Neural progenitor cell (in vitro differentiated cells): ENCODE measurements at regions not wholly inside any gene's neighbourhood (a gene's known extent, or its start where the extent isn't known, plus 50 kb on each side); places are given as distances from the start of the nearest gene placed in this dataset.

Experiments
- DNase-seq: peaks from one replicate; pipeline ENCODE4 v3.0.0-alpha.2; 2016; ENCODE audit warnings: low spot score
- H2AFZ ChIP-seq: fragments of 200-600 bp; sonication (generic); replicated peaks from 2 replicates; pipeline ENCODE4 v1.6.1; 2016; ENCODE audit warnings: antibody characterized with exemption
- H3F3A ChIP-seq: fragments of 200-600 bp; sonication (generic); 2 replicates; pipeline ENCODE4 v1.6.1; 2016; ENCODE audit warnings: antibody characterized with exemption, low read depth
- H3K27ac ChIP-seq: fragments of 200-600 bp; sonication (generic); 2 replicates; pipeline ENCODE4 v1.5.1; 2016; ENCODE audit warnings: mild to moderate bottlenecking
- H3K27me3 ChIP-seq: fragments of 200-600 bp; sonication (generic); 2 replicates; pipeline ENCODE4 v1.6.1; 2016; ENCODE audit warnings: mild to moderate bottlenecking, moderate library complexity
- H3K36me3 ChIP-seq: fragments of 200-600 bp; sonication (generic); 2 replicates; pipeline ENCODE4 v1.5.1; 2016
- H3K4me1 ChIP-seq: fragments of 200-600 bp; sonication (generic); 2 replicates; pipeline ENCODE4 v1.6.1; 2016; ENCODE audit warnings: mixed run types
- H3K4me2 ChIP-seq: fragments of 200-600 bp; sonication (generic); 2 replicates; pipeline ENCODE4 v1.6.1; 2016
- H3K4me3 ChIP-seq: fragments of 200-600 bp; sonication (generic); 2 replicates; pipeline ENCODE4 v1.5.1; 2016
- H3K79me2 ChIP-seq: fragments of 200-600 bp; sonication (generic); 2 replicates; pipeline ENCODE4 v1.6.1; 2016; ENCODE audit warnings: low read depth
- H3K9ac ChIP-seq: fragments of 200-600 bp; sonication (generic); 2 replicates; pipeline ENCODE4 v1.6.1; 2016
- H3K9me3 ChIP-seq: fragments of 200-600 bp; sonication (generic); 2 replicates; pipeline ENCODE4 v1.5.1; 2016; ENCODE audit warnings: low read depth
- H4K20me1 ChIP-seq: fragments of 200-600 bp; sonication (generic); 2 replicates; pipeline ENCODE4 v1.6.1; 2016; ENCODE audit warnings: low read depth
- H3K27ac Mint-ChIP-seq: 3 replicates; pipeline ENCODE4 v1.8.0; 2021; ENCODE audit warnings: mixed read lengths
- H3K27me3 Mint-ChIP-seq: 2 replicates; pipeline ENCODE4 v1.8.0; 2022; ENCODE audit warnings: low read depth, mild to moderate bottlenecking, inconsistent platforms, moderate library complexity, mixed read lengths; ENCODE audit not compliant: insufficient read depth
- H3K36me3 Mint-ChIP-seq: 3 replicates; pipeline ENCODE4 v1.8.0; 2021; ENCODE audit warnings: mixed read lengths
- H3K4me1 Mint-ChIP-seq: 3 replicates; pipeline ENCODE4 v1.8.0; 2021; ENCODE audit warnings: mixed read lengths
- H3K4me3 Mint-ChIP-seq: 3 replicates; pipeline ENCODE4 v1.8.0; 2021; ENCODE audit warnings: mild to moderate bottlenecking, moderate library complexity, mixed read lengths
- H3K9me3 Mint-ChIP-seq: 3 replicates; pipeline ENCODE4 v1.8.0; 2020; ENCODE audit warnings: mixed read lengths
- EZH2 ChIP-seq: fragments of 200-600 bp; sonication (generic); IDR thresholded peaks from 2 replicates; pipeline ENCODE4 v1.6.1; 2017; ENCODE audit warnings: antibody characterized with exemption, mild to moderate bottlenecking, moderate library complexity
- EZH2phosphoT487 ChIP-seq: fragments of 200-600 bp; sonication (generic); IDR thresholded peaks from 2 replicates; pipeline ENCODE4 v1.6.1; 2017; ENCODE audit warnings: antibody characterized with exemption
- TF ChIP-seq, protein P1 (sequence below): fragments of 200-600 bp; sonication (generic); IDR thresholded peaks from 2 replicates; pipeline ENCODE4 v1.5.1; 2017; ENCODE audit warnings: antibody characterized with exemption, mild to moderate bottlenecking

DNA sequence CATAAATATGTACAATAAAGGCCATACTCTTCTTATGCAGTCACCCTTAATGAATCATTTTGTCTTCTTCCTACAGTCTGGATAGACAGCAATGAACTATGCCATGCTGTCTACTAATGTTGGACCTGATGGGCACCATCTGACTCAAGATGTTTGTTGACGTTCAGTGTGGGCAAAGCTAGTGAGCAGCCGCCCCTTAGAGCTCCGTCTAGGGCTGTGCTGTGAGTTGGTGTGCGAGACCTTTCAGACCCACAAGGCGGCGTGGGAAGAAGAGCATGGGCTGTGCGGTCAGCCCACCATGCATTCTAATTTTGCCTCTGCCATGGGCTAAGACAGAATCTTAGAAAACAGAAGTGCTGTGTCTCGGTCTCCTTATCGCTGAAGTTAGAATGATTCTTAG lies 829.4 kb downstream of the QKI start:
- no peak overlapping the region for H3K9ac ChIP-seq
- H3K27ac Mint-ChIP-seq: no peak overlapping the region
- no peaks in the 10 kb centered on the region for H3K36me3 ChIP-seq
- H3F3A ChIP-seq: no peaks in the 10 kb centered on the region
- H2AFZ ChIP-seq: no peak overlapping the region
- H3K4me3 ChIP-seq: no peak overlapping the region
- no peak overlapping the region for H3K4me3 Mint-ChIP-seq
- TF ChIP-seq EZH2phosphoT487: no peak
- no peak for TF ChIP-seq EZH2
- TF ChIP-seq, protein P1, sequence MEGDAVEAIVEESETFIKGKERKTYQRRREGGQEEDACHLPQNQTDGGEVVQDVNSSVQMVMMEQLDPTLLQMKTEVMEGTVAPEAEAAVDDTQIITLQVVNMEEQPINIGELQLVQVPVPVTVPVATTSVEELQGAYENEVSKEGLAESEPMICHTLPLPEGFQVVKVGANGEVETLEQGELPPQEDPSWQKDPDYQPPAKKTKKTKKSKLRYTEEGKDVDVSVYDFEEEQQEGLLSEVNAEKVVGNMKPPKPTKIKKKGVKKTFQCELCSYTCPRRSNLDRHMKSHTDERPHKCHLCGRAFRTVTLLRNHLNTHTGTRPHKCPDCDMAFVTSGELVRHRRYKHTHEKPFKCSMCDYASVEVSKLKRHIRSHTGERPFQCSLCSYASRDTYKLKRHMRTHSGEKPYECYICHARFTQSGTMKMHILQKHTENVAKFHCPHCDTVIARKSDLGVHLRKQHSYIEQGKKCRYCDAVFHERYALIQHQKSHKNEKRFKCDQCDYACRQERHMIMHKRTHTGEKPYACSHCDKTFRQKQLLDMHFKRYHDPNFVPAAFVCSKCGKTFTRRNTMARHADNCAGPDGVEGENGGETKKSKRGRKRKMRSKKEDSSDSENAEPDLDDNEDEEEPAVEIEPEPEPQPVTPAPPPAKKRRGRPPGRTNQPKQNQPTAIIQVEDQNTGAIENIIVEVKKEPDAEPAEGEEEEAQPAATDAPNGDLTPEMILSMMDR: no peak
- H3K27me3 ChIP-seq: no peaks in the 10 kb centered on the region
- H3K4me1 ChIP-seq: peaks cover 9% of the 10 kb centered on the region
- peaks cover 7% of the 10 kb centered on the region for H3K27me3 Mint-ChIP-seq
- no peaks in the 10 kb centered on the region for H3K9me3 ChIP-seq
- no peaks in the 10 kb centered on the region for H4K20me1 ChIP-seq
- H3K36me3 Mint-ChIP-seq: no peaks in the 10 kb centered on the region
- H3K4me2 ChIP-seq: no peak overlapping the region
- H3K4me1 Mint-ChIP-seq: peaks cover 9% of the 10 kb centered on the region
- no peaks in the 10 kb centered on the region for H3K9me3 Mint-ChIP-seq
- no peaks in the 10 kb centered on the region for H3K79me2 ChIP-seq
- H3K27ac ChIP-seq: no peak overlapping the region
- DNase-seq: no peak

DNA sequence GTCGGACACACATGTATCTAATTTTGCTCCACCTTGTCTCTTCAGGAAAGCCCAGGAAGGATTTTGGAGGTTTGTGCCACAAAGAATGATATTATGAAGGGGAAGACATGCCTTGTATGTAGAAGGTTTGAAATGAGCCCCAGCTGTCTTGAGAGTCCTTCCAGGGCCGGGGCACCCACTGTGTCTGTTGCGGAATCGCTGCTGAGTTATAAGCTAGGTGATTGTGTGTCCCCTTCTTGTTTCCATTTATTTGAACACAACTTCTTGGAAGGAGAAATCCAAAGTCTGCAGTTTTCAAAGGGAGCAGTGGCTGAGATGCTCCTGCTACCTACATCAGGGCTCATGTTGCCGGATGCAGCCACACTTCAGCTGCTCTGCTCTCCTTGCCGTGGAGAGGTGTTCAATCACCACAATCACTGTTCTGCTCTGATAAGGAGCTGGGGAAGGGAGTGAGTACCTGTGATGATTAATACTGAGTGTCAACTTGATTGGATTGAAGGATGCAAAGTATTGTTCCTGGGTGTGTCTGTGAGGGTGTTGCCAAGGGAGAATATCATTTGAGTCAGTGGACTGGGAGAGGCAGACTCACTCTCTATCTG lies 828.6 kb downstream of the QKI start:
- Histone ChIP-seq H4K20me1 (no peaks in the 10 kb centered on the region), H3K27me3 (no peaks in the 10 kb centered on the region), H3K4me1 (peaks cover 9% of the 10 kb centered on the region), H3F3A (no peaks in the 10 kb centered on the region), H3K9ac (no peak overlapping the region), H3K4me3 (no peak overlapping the region), H2AFZ (no peak overlapping the region), H3K27ac (no peak overlapping the region), H3K4me2 (no peak overlapping the region), H3K9me3 (no peaks in the 10 kb centered on the region), H3K36me3 (no peaks in the 10 kb centered on the region), H3K79me2 (no peaks in the 10 kb centered on the region)
- no peak overlapping the region for H3K27ac Mint-ChIP-seq
- no peaks in the 10 kb centered on the region for H3K36me3 Mint-ChIP-seq
- H3K9me3 Mint-ChIP-seq: no peaks in the 10 kb centered on the region
- no peak for DNase-seq
- H3K27me3 Mint-ChIP-seq: peaks cover 7% of the 10 kb centered on the region
- H3K4me1 Mint-ChIP-seq: peaks cover 8% of the 10 kb centered on the region
- H3K4me3 Mint-ChIP-seq: no peak overlapping the region
- no peak for TF ChIP-seq EZH2
- no peak for TF ChIP-seq EZH2phosphoT487
- TF ChIP-seq, protein P1: no peak

DNA sequence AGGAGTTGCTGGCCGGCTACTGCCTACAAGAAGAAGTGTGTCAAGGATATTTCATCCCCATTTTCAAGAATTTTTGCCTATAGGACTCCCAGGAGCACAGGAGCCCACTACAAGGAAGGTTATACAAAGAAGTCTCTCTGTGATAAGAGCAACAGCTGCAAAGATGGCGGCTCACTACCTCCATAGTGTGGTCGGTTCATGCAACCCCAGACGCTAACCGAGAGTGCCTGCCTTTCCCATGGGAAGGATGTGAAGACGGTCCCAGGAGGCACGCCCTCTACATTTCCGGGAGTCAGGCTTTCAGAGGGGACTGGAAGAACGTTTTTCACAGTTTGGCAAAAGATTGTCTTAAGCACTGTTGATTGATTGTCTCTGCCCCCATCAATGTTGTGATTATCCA lies 816.3 kb downstream of the QKI start:
- H3K27me3 Mint-ChIP-seq: no peaks in the 10 kb centered on the region
- Histone ChIP-seq H3K9ac (no peak overlapping the region), H3K9me3 (no peaks in the 10 kb centered on the region), H3F3A (peaks cover 8% of the 10 kb centered on the region), H3K4me3 (no peak overlapping the region), H3K27ac (no peak overlapping the region), H3K4me2 (no peak overlapping the region), H3K27me3 (no peaks in the 10 kb centered on the region), H2AFZ (no peak overlapping the region), H3K79me2 (no peaks in the 10 kb centered on the region), H4K20me1 (no peaks in the 10 kb centered on the region), H3K36me3 (no peaks in the 10 kb centered on the region), H3K4me1 (no peaks in the 10 kb centered on the region)
- no peak overlapping the region for H3K27ac Mint-ChIP-seq
- H3K9me3 Mint-ChIP-seq: peaks cover 11% of the 10 kb centered on the region
- peaks cover 8% of the 10 kb centered on the region for H3K4me1 Mint-ChIP-seq
- TF ChIP-seq EZH2 (no peak), EZH2phosphoT487 (no peak)
- TF ChIP-seq, protein P1: no peak
- H3K4me3 Mint-ChIP-seq: no peak overlapping the region
- H3K36me3 Mint-ChIP-seq: no peaks in the 10 kb centered on the region
- no peak for DNase-seq
